ENCODE measurements at regions not wholly inside any gene's neighbourhood (a gene's known extent, or its start where the extent isn't known, plus 50 kb on each side); places are given as distances from the start of the nearest gene placed in this dataset.

- no peak for DNase-seq
Observed at GRCh38 chr20:55242853-55243252, 762.5 kb downstream of the CBLN4 start.

- no peak for DNase-seq
Observed at GRCh38 chr20:55239269-55239668, 763.9 kb downstream of the DOK5 start.

GRCh38 chr20:55232647-55233046 is 757.3 kb downstream of the DOK5 start:
- no peak for DNase-seq

GRCh38 chr20:55229451-55229850 is 754.1 kb downstream of the DOK5 start:
- DNase-seq, result no peak

GRCh38 chr20:55216525-55217242 is 741.3 kb downstream of the DOK5 start:
- DNase-seq, result no peak

- DNase-seq, result no peak
Observed at GRCh38 chr20:55213653-55214052, 738.3 kb downstream of the DOK5 start.

- DNase-seq, result no peak
Observed at GRCh38 chr20:55211481-55211880, 736.1 kb downstream of the DOK5 start.

GRCh38 chr20:55205665-55206064 is 730.3 kb downstream of the DOK5 start:
- no peak for DNase-seq

- no peak for DNase-seq
Observed at GRCh38 chr20:55200317-55200716, 724.9 kb downstream of the DOK5 start.

- no peak for DNase-seq
Observed at GRCh38 chr20:55194947-55195346, 719.6 kb downstream of the DOK5 start.

- no peak for DNase-seq
Observed at GRCh38 chr20:55186228-55186627, 710.8 kb downstream of the DOK5 start.

GRCh38 chr20:55175081-55175480 is 699.7 kb downstream of the DOK5 start:
- no peak for DNase-seq

- no peak for DNase-seq
Observed at GRCh38 chr20:55174635-55175034, 699.2 kb downstream of the DOK5 start.

- no peak for DNase-seq
Observed at GRCh38 chr20:55174172-55174571, 698.8 kb downstream of the DOK5 start.

- DNase-seq, result no peak
Observed at GRCh38 chr20:55173601-55174000, 698.2 kb downstream of the DOK5 start.

- no peak for DNase-seq
Observed at GRCh38 chr20:55172310-55173002, 697.1 kb downstream of the DOK5 start.

- DNase-seq, result peak; percentile 39
Observed at GRCh38 chr20:55166063-55166462, 690.7 kb downstream of the DOK5 start.

- DNase-seq, result no peak
Observed at GRCh38 chr20:55160996-55161395, 685.6 kb downstream of the DOK5 start.

GRCh38 chr20:55160037-55160436 is 684.6 kb downstream of the DOK5 start:
- no peak for DNase-seq

- no peak for DNase-seq
Observed at GRCh38 chr20:55159230-55159629, 683.8 kb downstream of the DOK5 start.

GRCh38 chr20:55158446-55158845 is 683.1 kb downstream of the DOK5 start:
- DNase-seq, result no peak

GRCh38 chr20:55155360-55155759 is 680.0 kb downstream of the DOK5 start:
- DNase-seq, result no peak

GRCh38 chr20:55153001-55153645 is 677.7 kb downstream of the DOK5 start:
- DNase-seq, result no peak

GRCh38 chr20:55151171-55151570 is 675.8 kb downstream of the DOK5 start:
- no peak for DNase-seq

Data from NCI-H774 (cell line).